CD4-positive, alpha-beta memory T cell (primary cell): ENCODE measurements at regions not wholly inside any gene's neighbourhood (a gene's known extent, or its start where the extent isn't known, plus 50 kb on each side); places are given as distances from the start of the nearest gene placed in this dataset.

Source experiments
- CTCF ChIA-PET: fragments of 350-600 bp; sonication (Branson Sonifier 250); formaldehyde crosslinking; loops from one replicate; lab custom pipeline; 2021; ENCODE audit warnings: inconsistent platforms; ENCODE audit not compliant: partially characterized antibody; lab: Charles Lee
- POLR2A ChIA-PET: fragments of 350-600 bp; sonication (Branson Sonifier 250); formaldehyde crosslinking; loops from one replicate; lab custom pipeline; 2021; ENCODE audit not compliant: partially characterized antibody; lab: Charles Lee
- DNase-seq, 5 donors: peaks; one replicate each; pipeline versions ENCODE4 v3.0.0 to v3.0.0-alpha.2; 2020 to 2022; ENCODE audit warnings: mixed read lengths in 1 of 5
- H3K27ac ChIP-seq: one replicate; pipeline ENCODE4 v1.7.0; 2013; ENCODE audit warnings: low read depth, low read length
- H3K27me3 ChIP-seq: 2 replicates; pipeline ENCODE4 v1.7.0; 2013; ENCODE audit warnings: mild to moderate bottlenecking, low read length, moderate library complexity; ENCODE audit not compliant: insufficient read depth
- H3K36me3 ChIP-seq: 2 replicates; pipeline ENCODE4 v1.7.0; 2013; ENCODE audit warnings: mild to moderate bottlenecking, low read length, moderate library complexity; ENCODE audit not compliant: insufficient read depth
- H3K4me1 ChIP-seq: 2 replicates; pipeline ENCODE4 v1.7.0; 2013; ENCODE audit warnings: mild to moderate bottlenecking, low read length, moderate library complexity; ENCODE audit not compliant: insufficient read depth
- H3K4me3 ChIP-seq, 2 donors: one replicate each; pipeline ENCODE4 v1.7.0; 2013; ENCODE audit warnings: low read length in 2 of 2, mild to moderate bottlenecking in 1 of 2
- H3K9me3 ChIP-seq, 2 donors: one replicate each; pipeline ENCODE4 v1.7.0; 2013; ENCODE audit warnings: low read length in 2 of 2, control low read depth in 1 of 2; ENCODE audit not compliant: control insufficient read depth in 1 of 2
- H3K27ac Mint-ChIP-seq, 7 donors: one replicate each; pipeline ENCODE4 v1.8.0; 2020 to 2021; ENCODE audit warnings: mixed read lengths in 7 of 7, mild to moderate bottlenecking in 6 of 7, inconsistent platforms in 3 of 7, moderate library complexity in 3 of 7
- H3K27me3 Mint-ChIP-seq, 2 donors: one replicate each; pipeline ENCODE4 v1.8.0; 2020 to 2021; ENCODE audit warnings: mixed read lengths in 2 of 2
- H3K36me3 Mint-ChIP-seq, 2 donors: one replicate each; pipeline ENCODE4 v1.8.0; 2020 to 2021; ENCODE audit warnings: mixed read lengths in 2 of 2, inconsistent platforms in 1 of 2, mild to moderate bottlenecking in 1 of 2
- H3K4me1 Mint-ChIP-seq, 4 donors: one replicate each; pipeline ENCODE4 v1.8.0; 2020 to 2021; ENCODE audit warnings: mixed read lengths in 4 of 4, mild to moderate bottlenecking in 1 of 4
- H3K4me3 Mint-ChIP-seq, 8 donors: one replicate each; pipeline ENCODE4 v1.8.0; 2020 to 2021; ENCODE audit warnings: mixed read lengths in 8 of 8, mild to moderate bottlenecking in 7 of 8, moderate library complexity in 6 of 8, inconsistent platforms in 3 of 8
- H3K9me3 Mint-ChIP-seq, 8 donors: one replicate each; pipeline ENCODE4 v1.8.0; 2020 to 2021; ENCODE audit warnings: mixed read lengths in 8 of 8, mild to moderate bottlenecking in 5 of 8, inconsistent platforms in 3 of 8, moderate library complexity in 1 of 8
- intact Hi-C: fragments of 100-400 bp; cut with micrococcal nuclease; formaldehyde crosslinking; loops from one replicate; pipeline ENCODE4 v1.15.1; 2023

- Histone ChIP-seq H3K27ac (no peak overlapping the region), H3K4me1 (peaks cover 36% of the 10 kb centered on the region), H3K27me3 (no peaks in the 10 kb centered on the region), H3K36me3 (no peaks in the 10 kb centered on the region), H3K4me3 (no peak overlapping the region), H3K9me3 (no peaks in the 10 kb centered on the region)
- intact Hi-C loops, result no loop called here
- ChIA-PET CTCF (no interaction called here), POLR2A (no interaction called here)
- no peak overlapping the region for H3K4me3 Mint-ChIP-seq
- H3K9me3 Mint-ChIP-seq, result no peaks in the 10 kb centered on the region
- no peaks in the 10 kb centered on the region for H3K36me3 Mint-ChIP-seq
- H3K27ac Mint-ChIP-seq, result peak overlapping the region in 2 of 7 donors; percentile 42 to 57
- H3K27me3 Mint-ChIP-seq, result no peaks in the 10 kb centered on the region
- no peak for DNase-seq
- H3K4me1 Mint-ChIP-seq, result peaks cover 14 to 35% (median 29%) of the 10 kb centered on the region in 4 donors
Measured at GRCh38 chr14:105863296-105864108, 337.1 kb downstream of the TMEM121 start.

GRCh38 chr14:105864116-105864515 lies 337.7 kb downstream of the TMEM121 start:
- Mint-ChIP-seq H3K36me3 (no peaks in the 10 kb centered on the region), H3K4me3 (no peak overlapping the region), H3K27ac (peak overlapping the region in 1 of 7 donors; percentile 57), H3K9me3 (no peaks in the 10 kb centered on the region), H3K27me3 (no peaks in the 10 kb centered on the region), H3K4me1 (peaks cover 14 to 28% (median 25%) of the 10 kb centered on the region in 4 donors)
- Histone ChIP-seq H3K4me3 (no peak overlapping the region), H3K9me3 (no peaks in the 10 kb centered on the region), H3K36me3 (no peaks in the 10 kb centered on the region), H3K27me3 (no peaks in the 10 kb centered on the region), H3K27ac (no peak overlapping the region), H3K4me1 (peaks cover 33% of the 10 kb centered on the region)
- ChIA-PET CTCF (no interaction called here), POLR2A (no interaction called here)
- DNase-seq, result no peak
- intact Hi-C loops, result no loop called here

DNA sequence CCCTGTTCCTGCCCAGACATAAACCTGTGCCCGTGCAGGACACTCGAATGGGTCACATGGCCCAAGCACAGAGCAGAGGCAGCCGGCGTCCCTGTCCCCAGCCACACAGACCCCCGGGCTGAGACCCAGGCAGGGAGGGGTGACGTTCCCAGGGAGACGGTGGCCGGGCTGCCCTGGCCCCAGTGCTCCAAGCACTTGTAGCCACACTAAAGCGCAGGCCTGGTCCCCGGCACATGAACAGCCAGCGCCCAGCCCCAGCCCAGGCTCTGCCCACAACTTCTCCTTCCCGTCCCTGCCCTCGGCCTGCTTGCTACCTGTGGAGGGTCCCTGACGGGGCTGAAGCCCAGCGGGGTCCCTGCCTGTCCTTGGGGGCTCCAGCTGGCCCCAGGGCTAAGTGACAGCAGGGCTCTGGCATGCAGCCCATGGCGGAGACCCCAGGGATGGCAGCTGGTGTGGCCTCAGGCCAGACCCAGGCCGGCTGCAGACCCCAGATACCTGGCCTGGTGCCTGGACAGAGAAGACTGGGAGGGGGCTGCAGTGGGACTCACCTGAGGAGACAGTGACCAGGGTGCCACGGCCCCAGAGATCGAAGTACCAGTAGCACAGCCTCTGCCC lies 338.4 kb downstream of the TMEM121 start:
- no peaks in the 10 kb centered on the region for H3K9me3 ChIP-seq
- Mint-ChIP-seq H3K9me3 (no peaks in the 10 kb centered on the region), H3K4me1 (peaks cover 14 to 28% (median 25%) of the 10 kb centered on the region in 4 donors), H3K27me3 (no peaks in the 10 kb centered on the region), H3K36me3 (no peaks in the 10 kb centered on the region), H3K4me3 (no peak overlapping the region), H3K27ac (no peak overlapping the region)
- DNase-seq, result no peak
- intact Hi-C loops, result no loop called here
- no peak overlapping the region for H3K27ac ChIP-seq
- ChIA-PET CTCF (no interaction called here), POLR2A (no interaction called here)
- H3K4me1 ChIP-seq, result peaks cover 33% of the 10 kb centered on the region
- no peak overlapping the region for H3K4me3 ChIP-seq
- no peaks in the 10 kb centered on the region for H3K27me3 ChIP-seq
- H3K36me3 ChIP-seq, result no peaks in the 10 kb centered on the region

DNA sequence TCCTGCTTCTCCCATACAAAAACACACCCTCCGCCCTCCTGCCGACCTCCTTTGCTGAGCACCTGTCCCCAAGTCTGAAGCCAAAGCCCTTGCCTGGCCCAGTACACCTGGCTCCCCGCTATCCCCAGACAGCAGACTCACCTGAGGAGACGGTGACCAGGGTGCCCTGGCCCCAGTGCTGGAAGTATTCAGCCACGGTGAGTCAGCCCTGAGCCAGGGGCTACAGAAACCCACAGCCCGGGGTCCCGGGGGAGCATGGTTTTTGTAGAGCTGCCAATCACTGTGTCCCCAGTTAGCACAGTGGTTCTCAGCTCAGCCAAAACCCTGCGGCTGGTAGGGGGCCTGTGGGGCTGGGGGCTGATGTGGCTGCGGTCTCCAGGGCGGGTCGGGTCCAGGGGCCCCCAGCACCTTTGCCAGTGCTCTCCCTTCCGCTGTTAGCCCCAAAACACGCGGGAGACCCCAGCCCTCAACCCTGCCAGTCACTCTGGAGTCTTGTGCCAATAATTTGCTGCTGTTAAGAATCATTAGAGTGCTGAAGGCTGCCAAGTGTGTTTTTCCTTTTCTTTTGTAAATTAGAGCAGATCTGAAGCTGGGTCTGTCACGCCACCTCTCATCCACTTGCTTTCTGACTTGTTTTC lies 339.0 kb downstream of the TMEM121 start:
- no peaks in the 10 kb centered on the region for H3K27me3 Mint-ChIP-seq
- H3K4me3 Mint-ChIP-seq, result no peak overlapping the region
- H3K27ac Mint-ChIP-seq, result peak overlapping the region in 1 of 7 donors; percentile 53
- Histone ChIP-seq H3K27ac (no peak overlapping the region), H3K4me1 (peaks cover 27% of the 10 kb centered on the region), H3K9me3 (no peaks in the 10 kb centered on the region), H3K4me3 (no peak overlapping the region), H3K27me3 (no peaks in the 10 kb centered on the region), H3K36me3 (no peaks in the 10 kb centered on the region)
- H3K36me3 Mint-ChIP-seq, result no peaks in the 10 kb centered on the region
- peaks cover 12 to 25% (median 22%) of the 10 kb centered on the region in 4 donors for H3K4me1 Mint-ChIP-seq
- ChIA-PET CTCF (no interaction called here), POLR2A (no interaction called here)
- no peaks in the 10 kb centered on the region for H3K9me3 Mint-ChIP-seq
- no peak for DNase-seq
- intact Hi-C loops, result no loop called here

- no peaks in the 10 kb centered on the region for H3K36me3 ChIP-seq
- Mint-ChIP-seq H3K4me3 (no peak overlapping the region), H3K27ac (peak overlapping the region in 1 of 7 donors; percentile 52), H3K27me3 (no peaks in the 10 kb centered on the region), H3K4me1 (peaks cover 7 to 17% (median 16%) of the 10 kb centered on the region in 4 donors), H3K9me3 (no peaks in the 10 kb centered on the region), H3K36me3 (no peaks in the 10 kb centered on the region)
- peaks cover 19% of the 10 kb centered on the region for H3K4me1 ChIP-seq
- CTCF ChIA-PET, result no interaction called here
- H3K4me3 ChIP-seq, result no peak overlapping the region
- POLR2A ChIA-PET, result no interaction called here
- intact Hi-C loops, result no loop called here
- no peak for DNase-seq
- H3K27me3 ChIP-seq, result no peaks in the 10 kb centered on the region
- H3K27ac ChIP-seq, result no peak overlapping the region
- H3K9me3 ChIP-seq, result no peaks in the 10 kb centered on the region
Measured at GRCh38 chr14:105865904-105866840, 339.8 kb downstream of the TMEM121 start.

DNA sequence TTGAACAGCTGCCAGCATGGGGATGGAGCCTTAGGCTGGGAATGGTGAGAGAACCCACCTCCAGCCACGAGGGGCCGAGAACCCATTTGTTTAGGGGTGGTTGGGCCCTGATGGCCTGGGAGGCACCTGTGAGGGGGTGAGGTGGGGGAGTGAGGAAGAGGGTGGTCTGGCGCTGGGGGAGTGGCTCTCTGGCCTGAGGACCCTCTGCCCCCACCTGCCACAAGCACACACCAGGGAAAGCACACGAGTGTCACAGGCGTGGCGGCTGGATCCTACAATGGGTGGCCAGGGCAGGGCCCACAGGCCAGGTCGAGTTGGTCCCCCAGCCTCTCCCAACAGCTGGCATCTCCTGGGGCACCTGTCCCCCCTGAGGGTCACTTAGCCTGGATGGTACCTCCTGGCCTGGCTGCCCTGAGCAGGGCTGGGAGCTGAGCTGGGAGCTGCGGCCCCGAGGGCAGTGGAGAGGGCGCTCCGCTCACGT lies 340.5 kb downstream of the TMEM121 start:
- Mint-ChIP-seq H3K27ac (no peak overlapping the region), H3K4me1 (peaks cover 4 to 11% (median 10%) of the 10 kb centered on the region in 4 donors), H3K9me3 (no peaks in the 10 kb centered on the region), H3K27me3 (no peaks in the 10 kb centered on the region), H3K36me3 (no peaks in the 10 kb centered on the region), H3K4me3 (no peak overlapping the region)
- H3K36me3 ChIP-seq, result no peaks in the 10 kb centered on the region
- no peak overlapping the region for H3K4me3 ChIP-seq
- ChIA-PET CTCF (no interaction called here), POLR2A (no interaction called here)
- no peak for DNase-seq
- H3K27ac ChIP-seq, result no peak overlapping the region
- intact Hi-C loops, result no loop called here
- no peaks in the 10 kb centered on the region for H3K9me3 ChIP-seq
- H3K4me1 ChIP-seq, result peaks cover 12% of the 10 kb centered on the region
- no peaks in the 10 kb centered on the region for H3K27me3 ChIP-seq
